Endothelial cell of umbilical vein (primary cell): ENCODE measurements at regions not wholly inside any gene's neighbourhood (a gene's known extent, or its start where the extent isn't known, plus 50 kb on each side); places are given as distances from the start of the nearest gene placed in this dataset.

Experiments used
- BruUV-seq: library from RNA; stranded (reverse); fragments of 400-500 nt; replicated peaks from 2 replicates; lab custom pipeline; 2021; lab: Mats Ljungman, UMichigan
- CTCF ChIA-PET: fragments of 300-600, 350-600 bp; sonication (Branson Sonifier 250); formaldehyde crosslinking; loops from one replicate; lab custom pipeline; 2021; ENCODE audit warnings: antibody characterized with exemption, inconsistent platforms; lab: Charles Lee
- POLR2A ChIA-PET: fragments of 300-600, 350-600 bp; sonication (Branson Sonifier 250); formaldehyde crosslinking; loops from one replicate; lab custom pipeline; 2021; ENCODE audit warnings: antibody characterized with exemption, inconsistent platforms; lab: Charles Lee
- DNase-seq: peaks from one replicate; pipeline ENCODE4 v3.0.0-alpha.2; 2011; ENCODE audit warnings: low read depth, low spot score
- FAIRE-seq: peaks from 2 replicates; lab custom pipeline; 2011; peaks lifted over from hg19 to GRCh38; lab: Jason Lieb, UNC
- H2AFZ ChIP-seq: 2 replicates; pipeline ENCODE4 v1.6.0; 2012; ENCODE audit warnings: low read depth, low read length, control low read depth, inconsistent platforms
- H3K27ac ChIP-seq: 2 replicates; pipeline ENCODE4 v1.5.1; 2011; ENCODE audit warnings: low read depth, mild to moderate bottlenecking, control low read depth, low read length, moderate library complexity; ENCODE audit not compliant: insufficient read depth
- H3K27me3 ChIP-seq, 2 experiments: 2 replicates each; pipeline versions ENCODE4 v1.6.0 to v1.6.1; 2011; ENCODE audit warnings: low read length in 2 of 2, mixed read lengths in 1 of 2; ENCODE audit not compliant: control insufficient read depth in 2 of 2, insufficient read depth in 2 of 2
- H3K36me3 ChIP-seq, 2 experiments: 2 replicates in 1 of 2; 3 replicates in 1 of 2; pipeline ENCODE4 v1.5.1; 2011; ENCODE audit warnings: low read length in 2 of 2, mild to moderate bottlenecking in 1 of 2, moderate library complexity in 1 of 2; ENCODE audit not compliant: control insufficient read depth in 2 of 2, insufficient read depth in 2 of 2; ENCODE audit errors: extremely low read depth in 1 of 2
- H3K4me1 ChIP-seq: 3 replicates; pipeline ENCODE4 v1.5.1; 2011; ENCODE audit warnings: mild to moderate bottlenecking, low read length; ENCODE audit not compliant: control insufficient read depth, insufficient read depth; ENCODE audit errors: extremely low read depth
- H3K4me2 ChIP-seq: 2 replicates; pipeline ENCODE4 v1.6.1; 2011; ENCODE audit warnings: low read length, control low read depth, mixed read lengths; ENCODE audit not compliant: insufficient read depth
- H3K4me3 ChIP-seq, 3 experiments: fragments of 200-600 bp in 1 of 3; sonication (generic), shearing (Covaris generic) in 1 of 3; replicated peaks in 1 of 3; 2 replicates each; pipeline ENCODE4 v1.5.1; 2011 to 2016; ENCODE audit warnings: control low read depth in 3 of 3, low read length in 3 of 3, mild to moderate bottlenecking in 2 of 3, inconsistent platforms in 1 of 3, low read depth in 1 of 3, moderate library complexity in 1 of 3; ENCODE audit not compliant: insufficient read depth in 1 of 3
- H3K79me2 ChIP-seq: 2 replicates; pipeline ENCODE4 v1.6.0; 2012; ENCODE audit warnings: low read length, inconsistent platforms; ENCODE audit not compliant: control insufficient read depth, insufficient read depth
- H3K9ac ChIP-seq: replicated peaks from 2 replicates; pipeline ENCODE3; 2011; ENCODE audit warnings: low read length, control low read depth; ENCODE audit not compliant: insufficient read depth; ENCODE audit errors: extremely low read depth
- H3K9me1 ChIP-seq: replicated peaks from 3 replicates; pipeline ENCODE4 v1.6.0; 2011; ENCODE audit warnings: mild to moderate bottlenecking, low read length; ENCODE audit not compliant: control insufficient read depth, insufficient read depth; ENCODE audit errors: extremely low read depth
- H3K9me3 ChIP-seq: replicated peaks from 2 replicates; pipeline ENCODE4 v1.5.1; 2012; ENCODE audit warnings: low read length, inconsistent platforms; ENCODE audit not compliant: control insufficient read depth, insufficient read depth
- H4K20me1 ChIP-seq: replicated peaks from 2 replicates; pipeline ENCODE3; 2011; ENCODE audit warnings: mild to moderate bottlenecking, low read length; ENCODE audit not compliant: control insufficient read depth, insufficient read depth; ENCODE audit errors: extremely low read depth
- CTCF ChIP-seq, 2 donors: IDR thresholded peaks; 1 replicate in 1 of 2; 2 replicates in 1 of 2; pipeline ENCODE4 v1.5.1; 2011; ENCODE audit warnings: low read length in 2 of 2, mild to moderate bottlenecking in 2 of 2, moderate library complexity in 2 of 2, control low read depth in 1 of 2, inconsistent platforms in 1 of 2, low read depth in 1 of 2; ENCODE audit not compliant: insufficient read depth in 1 of 2; ENCODE audit errors: extremely low read depth in 1 of 2
- EZH2 ChIP-seq: IDR thresholded peaks from 2 replicates; pipeline ENCODE4 v1.6.1; 2012; ENCODE audit warnings: borderline replicate concordance, low read depth, mild to moderate bottlenecking, moderate library complexity, low read length, inconsistent platforms; ENCODE audit not compliant: severe bottlenecking
- FOS ChIP-seq: IDR thresholded peaks from 2 replicates; pipeline ENCODE4 v1.6.1; 2011; ENCODE audit warnings: mild to moderate bottlenecking, low read length, moderate library complexity, borderline replicate concordance; ENCODE audit not compliant: insufficient read depth
- GATA2 ChIP-seq: IDR thresholded peaks from 2 replicates; pipeline ENCODE4 v1.7.0; 2011; ENCODE audit warnings: low read depth, mild to moderate bottlenecking, moderate library complexity, mixed read lengths, low read length; ENCODE audit not compliant: insufficient read length, insufficient read depth
- JUN ChIP-seq: IDR thresholded peaks from 2 replicates; pipeline ENCODE4 v1.6.1; 2011; ENCODE audit warnings: borderline replicate concordance, low read depth; ENCODE audit not compliant: insufficient read length, insufficient read depth
- MAX ChIP-seq: IDR thresholded peaks from 2 replicates; pipeline ENCODE4 v1.6.1; 2011; ENCODE audit not compliant: insufficient read depth, insufficient read length
- MYC ChIP-seq: IDR thresholded peaks from one replicate; pipeline ENCODE4 v1.6.1; 2011; ENCODE audit warnings: mild to moderate bottlenecking, low read depth, low read length
- POLR2A ChIP-seq: IDR thresholded peaks from 2 replicates; pipeline ENCODE4 v1.6.1; 2012; ENCODE audit warnings: low read depth, mild to moderate bottlenecking, control low read depth, low read length
- POLR2AphosphoS5 ChIP-seq: IDR thresholded peaks from 2 replicates; pipeline ENCODE4 v1.6.1; 2012; ENCODE audit warnings: low read depth, mild to moderate bottlenecking, control low read depth, low read length, moderate library complexity; ENCODE audit not compliant: insufficient read depth
- dilution Hi-C: fragments of 300-500 bp; cut with MboI; formaldehyde crosslinking; loops from one replicate; pipeline ENCODE4 v1.15.0; 2019; ENCODE audit warnings: low sequenced_read_pairs; ENCODE audit not compliant: extremely low pct_ligation_motif_present
- intact Hi-C: fragments of 100-400 bp; cut with micrococcal nuclease; formaldehyde crosslinking; loops from one replicate; pipeline ENCODE4 v1.10.0; 2022

DNA sequence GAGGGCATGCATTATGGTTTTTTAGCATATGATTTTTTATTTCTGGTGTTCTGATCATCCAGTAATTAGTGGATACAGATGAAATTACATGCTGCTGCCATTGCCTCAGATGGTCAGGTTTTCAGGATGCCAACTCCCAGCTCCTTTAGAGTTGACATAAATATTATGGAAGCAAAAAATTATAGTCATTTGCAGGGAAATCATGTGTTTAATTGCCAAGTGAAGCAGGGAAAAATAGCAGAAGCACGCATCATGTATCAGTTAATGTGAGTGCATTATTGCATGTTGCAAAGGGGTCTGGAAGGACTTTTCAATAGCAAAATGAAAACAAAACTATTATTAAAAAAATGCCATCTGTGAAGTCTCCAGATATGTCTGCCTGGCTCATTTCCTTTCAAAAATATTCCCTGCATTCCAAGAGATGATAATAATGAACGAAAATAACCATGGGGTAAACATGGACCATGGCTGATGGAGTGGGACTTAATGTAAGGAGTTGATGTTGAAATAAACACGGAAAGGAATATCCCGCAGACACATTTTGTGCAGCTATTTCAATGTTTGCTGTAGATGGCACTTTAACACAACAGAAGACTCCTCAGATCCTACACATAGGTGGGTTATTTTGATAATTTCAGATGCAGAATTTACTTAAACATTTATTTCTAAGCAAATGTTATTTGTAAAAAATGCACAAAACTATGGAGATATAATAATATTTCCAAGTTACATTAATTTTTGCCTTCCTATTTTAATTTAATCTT is 87.7 kb upstream of the DYNAP start:
- intact Hi-C loops (no loop called here), dilution Hi-C loops (no loop called here)
- Histone ChIP-seq H4K20me1 (no peaks in the 10 kb centered on the region), H3K27ac (no peak overlapping the region), H3K9ac (no peak overlapping the region), H3K4me1 (no peaks in the 10 kb centered on the region), H3K4me2 (no peak overlapping the region), H3K9me3 (no peaks in the 10 kb centered on the region), H3K36me3 (no peaks in the 10 kb centered on the region), H3K27me3 (no peaks in the 10 kb centered on the region), H3K9me1 (no peaks in the 10 kb centered on the region), H3K79me2 (no peaks in the 10 kb centered on the region), H3K4me3 (no peak overlapping the region), H2AFZ (no peak overlapping the region)
- ChIA-PET POLR2A (no interaction called here), CTCF (interaction anchor here (1.1 to 2.2 kb wide), 3 partner anchors 11 to 480 kb away, joined by 3 to 7 read pairs (median 5); no protein-coding TSS in a partner anchor)
- no TSS peak for BruUV-seq
- no peak for TF ChIP-seq MAX
- TF ChIP-seq GATA2: no peak
- TF ChIP-seq POLR2A: no peak
- TF ChIP-seq CTCF (IDR thresholded peaks at IDR 0.05; ENCODE audit: extremely low read depth in 1 of 2, insufficient read depth in 1 of 2, low read depth in 1 of 2, low read length in 2 of 2): no peak
- TF ChIP-seq MYC: no peak
- TF ChIP-seq JUN: no peak
- no peak for TF ChIP-seq EZH2
- no peak for TF ChIP-seq POLR2AphosphoS5
- no peak for TF ChIP-seq FOS
- DNase-seq (peak; percentile 22), FAIRE-seq (no peak)
